NCI-H146 treated with DMSO at 0.1 percent for 48 hours (cell line): ENCODE measurements at regions not wholly inside any gene's neighbourhood (a gene's known extent, or its start where the extent isn't known, plus 50 kb on each side); places are given as distances from the start of the nearest gene placed in this dataset.

Source experiments
- DNase-seq: peaks from one replicate; lab custom pipeline; 2025; ENCODE audit not compliant: unreplicated experiment; lab: John Stamatoyannopoulos, UW

DNA sequence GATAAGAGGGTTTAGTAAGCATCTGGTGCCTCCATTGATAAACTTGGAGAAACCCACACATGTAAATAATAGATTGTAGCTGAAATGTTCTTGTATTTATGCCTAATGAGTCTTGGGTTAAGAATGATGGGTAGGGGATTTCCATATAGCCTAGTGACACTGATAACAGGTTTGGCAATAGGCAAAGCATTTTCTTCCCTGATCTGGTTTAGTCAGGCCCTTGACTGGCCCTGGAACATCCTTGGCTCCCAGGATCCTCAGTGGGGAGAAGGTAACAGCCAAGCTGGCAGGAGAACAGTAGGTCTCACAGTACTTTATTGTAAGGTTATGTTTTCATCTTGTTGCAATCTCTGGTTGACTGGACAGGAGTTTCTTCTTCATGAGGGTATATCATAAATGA lies 228.4 kb downstream of the DIPK2A start:
- no peak for DNase-seq

DNA sequence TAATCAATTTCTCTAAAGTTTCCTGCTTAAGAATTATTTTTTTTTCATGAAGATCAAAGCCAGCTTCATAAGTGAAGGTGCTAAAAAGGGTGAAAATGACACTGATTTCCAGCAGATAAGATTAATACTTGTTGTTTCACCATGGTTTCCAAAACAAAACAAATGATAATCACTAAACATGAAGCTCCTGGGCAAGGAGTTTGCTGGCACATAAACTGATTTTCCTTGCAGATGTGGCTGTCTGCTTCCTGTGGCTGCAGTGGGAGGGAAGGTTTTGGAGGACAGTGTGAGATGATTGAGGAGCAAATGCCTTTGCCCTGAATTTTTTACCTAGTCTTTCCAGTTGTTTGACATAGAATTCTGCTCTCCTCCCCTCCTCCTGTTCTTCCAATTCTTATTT lies 228.8 kb downstream of the DIPK2A start:
- no peak for DNase-seq

DNA sequence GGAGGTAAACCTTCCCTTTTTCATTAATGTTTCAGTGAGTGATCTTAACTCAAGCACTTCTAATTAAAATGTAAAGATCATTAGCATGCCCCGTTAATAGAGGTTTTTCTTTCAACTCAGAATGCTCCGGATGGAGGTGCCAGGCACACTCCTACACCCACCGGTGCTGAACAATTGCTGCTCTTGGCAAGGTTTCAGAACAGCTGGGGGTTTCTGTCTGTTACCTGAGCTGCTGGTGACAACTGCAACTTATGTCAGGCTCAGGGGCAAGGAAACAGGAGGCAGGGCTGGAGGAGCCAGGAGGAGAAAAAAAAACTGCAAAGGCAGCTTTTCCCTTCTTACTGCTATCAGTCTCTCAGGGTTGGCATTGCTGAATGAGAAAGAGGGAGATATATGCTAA lies 250.1 kb downstream of the DIPK2A start:
- peak; percentile 61 for DNase-seq

DNA sequence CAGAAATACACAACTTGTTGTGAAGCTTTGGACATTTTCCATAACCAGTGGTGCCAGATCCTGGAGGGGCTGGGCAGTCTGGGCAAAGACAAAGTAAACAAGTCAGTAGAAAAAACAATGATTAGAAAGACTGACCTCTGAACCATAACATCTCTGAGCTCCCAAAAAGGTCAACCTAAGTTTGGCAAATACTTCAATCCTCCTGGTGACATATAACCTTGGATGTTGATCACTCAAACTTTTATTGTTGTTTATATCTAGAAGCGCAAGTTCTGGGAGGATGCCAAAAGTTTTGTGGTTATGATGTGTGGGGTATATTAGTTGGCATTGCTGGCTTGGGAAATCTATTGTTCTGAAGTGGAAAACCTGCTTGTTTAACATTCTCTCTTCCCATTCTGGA lies 257.7 kb downstream of the DIPK2A start:
- DNase-seq = no peak

DNA sequence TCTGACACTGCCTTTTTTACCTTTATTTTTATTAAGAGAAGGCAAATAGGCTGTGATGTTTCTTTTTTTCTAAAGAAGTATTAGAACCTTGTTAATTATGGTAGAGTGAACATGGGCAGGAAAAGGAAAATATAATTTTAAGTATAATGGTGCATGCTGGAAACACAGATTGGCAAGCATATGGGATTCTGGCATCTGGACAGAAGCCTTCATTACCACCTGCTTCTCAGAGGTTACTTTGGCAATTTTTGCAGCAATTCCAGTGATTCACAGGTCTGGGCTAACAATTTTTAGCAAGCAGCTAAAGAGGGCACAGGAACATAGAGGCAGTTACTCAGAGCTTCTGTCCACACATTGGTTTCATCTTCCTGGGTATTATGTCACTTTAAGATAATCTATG lies 258.3 kb downstream of the DIPK2A start:
- no peak for DNase-seq

DNA sequence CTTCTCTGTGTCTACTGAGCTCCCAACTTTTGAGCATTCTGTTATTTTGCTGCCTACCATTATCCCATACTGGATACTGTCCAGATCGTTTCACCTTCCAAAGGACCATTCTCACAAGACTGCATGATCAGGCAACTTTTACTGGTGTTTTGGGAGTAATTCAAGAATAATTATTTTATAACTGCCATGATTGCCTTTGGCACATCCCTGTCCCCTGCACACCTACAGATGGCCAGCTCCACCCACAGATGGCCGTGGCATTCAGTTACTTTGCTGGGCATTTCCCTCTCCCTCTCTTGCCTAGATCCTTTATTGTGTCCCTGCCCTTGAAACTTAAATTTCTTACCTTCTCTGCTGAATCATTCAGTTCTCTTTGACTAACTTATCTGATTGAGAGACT lies 263.9 kb downstream of the DIPK2A start:
- DNase-seq = no peak

DNA sequence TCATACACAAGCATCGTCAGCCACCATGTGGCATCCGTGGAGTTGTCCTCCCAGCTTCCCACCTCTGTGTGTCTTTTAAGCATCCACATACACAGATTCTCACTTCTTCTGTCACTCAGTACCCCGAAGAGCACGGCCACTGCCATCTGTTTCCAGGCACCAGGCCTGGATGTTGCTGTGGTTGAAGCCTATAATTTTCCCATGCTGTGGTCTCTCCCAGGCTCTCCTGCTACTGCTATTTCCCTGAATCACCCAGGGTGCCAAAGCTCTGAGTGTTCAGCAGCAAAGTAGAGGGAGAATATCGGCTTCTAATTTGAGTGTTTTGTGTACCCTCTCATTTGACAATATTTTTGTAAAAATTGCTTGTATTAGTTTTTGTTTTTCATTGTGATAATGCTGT lies 265.7 kb downstream of the DIPK2A start:
- no peak for DNase-seq

DNA sequence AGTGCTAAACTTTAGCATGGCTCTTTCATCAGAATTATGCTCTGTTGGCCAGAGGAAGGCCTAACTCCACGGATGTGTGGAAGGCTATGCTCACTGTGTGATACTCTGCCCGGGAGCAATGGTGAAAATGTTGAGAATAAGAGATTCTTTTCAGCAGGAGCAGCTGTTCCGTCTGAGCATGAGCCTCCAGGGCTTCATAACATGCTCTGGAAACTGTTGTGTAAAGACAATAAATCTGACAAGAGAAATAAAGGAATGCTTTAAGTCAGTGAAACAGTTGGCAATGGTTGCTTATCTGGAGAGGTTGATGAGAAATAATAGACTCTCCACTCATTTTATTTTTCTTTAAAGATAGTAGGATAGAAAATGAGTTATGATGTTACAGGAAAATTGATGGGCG lies 269.8 kb downstream of the DIPK2A start:
- no peak for DNase-seq

DNA sequence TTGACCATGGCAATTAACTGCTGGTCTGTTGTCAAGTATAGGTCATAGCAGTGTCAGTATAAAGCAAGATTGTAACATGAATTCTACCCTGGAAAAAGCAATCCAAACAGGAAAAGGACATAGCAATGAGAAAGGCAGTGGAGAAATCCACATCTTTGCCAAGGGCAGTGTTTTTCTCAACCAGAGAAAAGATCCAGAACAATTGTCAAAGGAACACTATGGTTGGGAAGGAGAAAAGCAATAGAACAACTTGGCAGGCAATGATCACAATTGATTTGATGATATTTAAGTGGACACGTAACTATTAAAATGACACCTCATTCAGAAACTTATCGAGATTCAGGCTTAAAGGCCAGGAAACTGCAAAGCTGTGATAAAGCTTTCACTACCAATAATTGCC lies 271.1 kb downstream of the DIPK2A start:
- DNase-seq = no peak

DNA sequence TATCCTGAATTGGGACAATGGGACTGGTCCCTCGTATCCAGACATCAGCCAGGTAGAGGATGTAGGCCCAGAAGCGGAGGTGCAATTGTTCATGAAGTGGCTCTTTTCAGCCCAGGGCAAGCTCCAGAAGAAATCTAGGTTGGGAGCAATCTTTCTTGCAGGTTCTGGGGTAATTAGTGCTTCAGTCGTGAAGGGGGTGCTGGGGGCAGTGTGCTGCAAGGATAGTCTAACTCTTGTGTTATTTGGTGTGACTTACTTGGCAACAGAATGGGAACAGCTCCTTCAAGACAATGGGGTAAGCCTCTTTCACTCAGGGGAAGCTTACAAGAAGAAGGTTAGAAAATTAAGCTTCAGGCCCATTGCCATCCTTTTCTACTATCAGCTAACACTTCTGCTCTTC lies 273.0 kb downstream of the DIPK2A start:
- no peak for DNase-seq

DNA sequence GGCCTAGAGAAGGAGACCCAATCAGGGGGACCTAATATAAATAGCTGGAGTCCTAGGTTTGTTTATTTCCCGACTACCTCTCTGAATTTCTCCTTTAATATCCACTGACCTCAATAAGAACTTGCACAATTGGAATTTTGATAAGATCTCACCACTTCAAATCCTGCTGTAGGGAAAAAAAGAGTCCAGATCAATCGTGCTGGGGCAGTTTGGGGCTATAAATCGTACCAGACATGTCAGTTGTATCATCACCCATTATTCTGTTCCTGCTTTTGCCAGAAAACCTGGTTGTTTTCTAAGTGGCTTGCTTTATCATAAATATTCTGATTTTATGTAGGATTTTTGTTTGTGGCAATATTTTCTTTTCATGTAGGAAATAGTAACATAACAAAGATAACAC lies 281.3 kb downstream of the DIPK2A start:
- DNase-seq = no peak

DNA sequence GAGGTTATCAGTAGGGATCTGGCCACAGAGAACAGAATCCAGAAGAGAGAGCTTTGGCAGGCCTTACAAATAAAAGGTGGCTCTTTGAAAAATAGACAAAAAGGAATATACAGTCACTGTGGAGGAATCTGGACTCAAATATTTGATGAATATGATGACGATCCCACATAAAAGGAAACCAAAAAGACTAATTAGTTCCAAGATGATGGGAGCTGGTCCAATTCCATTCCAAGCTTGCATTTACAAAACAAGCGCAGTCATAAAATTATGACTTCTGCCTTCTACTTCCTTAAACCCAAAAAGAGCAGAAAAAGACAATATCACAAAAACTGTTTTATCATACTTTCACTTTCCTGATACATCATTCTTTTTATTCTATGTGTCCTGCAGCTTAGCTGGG lies 285.8 kb downstream of the DIPK2A start:
- no peak for DNase-seq

DNA sequence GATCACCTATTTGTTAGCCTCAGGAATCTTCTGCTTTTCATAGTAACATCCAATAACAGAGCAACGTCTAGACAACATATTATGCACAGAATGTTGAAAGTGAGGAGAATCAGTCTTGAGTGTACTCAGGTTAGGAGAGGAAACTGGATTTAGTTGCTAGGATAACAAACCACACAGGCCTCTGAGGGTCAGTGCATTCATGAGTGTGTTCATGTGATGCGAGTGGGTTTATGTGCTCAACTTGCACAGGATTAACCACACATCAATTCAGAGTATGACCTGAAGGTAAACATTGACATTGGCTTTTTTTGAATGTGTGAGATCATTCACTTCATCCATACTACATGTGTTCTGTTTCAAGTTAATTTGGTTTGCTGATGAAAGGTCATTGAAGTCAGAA lies 287.6 kb downstream of the DIPK2A start:
- DNase-seq = no peak

DNA sequence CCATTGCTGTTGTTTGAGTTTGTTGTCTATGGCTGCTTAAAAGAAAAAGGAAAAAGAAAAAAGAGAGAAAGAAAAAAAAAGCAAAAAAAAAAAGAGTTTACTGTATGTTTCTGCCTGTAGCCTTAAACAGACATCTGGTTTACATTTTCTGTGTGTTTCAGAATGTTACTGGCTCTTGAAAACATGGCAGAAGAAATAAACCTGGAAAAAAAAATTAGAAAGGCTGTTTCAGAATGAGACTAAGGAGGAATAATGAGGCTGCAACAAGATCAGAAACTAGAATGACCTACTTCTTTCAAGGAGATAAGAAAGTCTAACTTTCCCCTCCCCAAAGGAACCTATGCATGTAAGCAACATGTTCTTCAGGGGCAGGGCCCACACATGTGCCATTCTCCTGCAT lies 292.1 kb downstream of the DIPK2A start:
- no peak for DNase-seq

DNA sequence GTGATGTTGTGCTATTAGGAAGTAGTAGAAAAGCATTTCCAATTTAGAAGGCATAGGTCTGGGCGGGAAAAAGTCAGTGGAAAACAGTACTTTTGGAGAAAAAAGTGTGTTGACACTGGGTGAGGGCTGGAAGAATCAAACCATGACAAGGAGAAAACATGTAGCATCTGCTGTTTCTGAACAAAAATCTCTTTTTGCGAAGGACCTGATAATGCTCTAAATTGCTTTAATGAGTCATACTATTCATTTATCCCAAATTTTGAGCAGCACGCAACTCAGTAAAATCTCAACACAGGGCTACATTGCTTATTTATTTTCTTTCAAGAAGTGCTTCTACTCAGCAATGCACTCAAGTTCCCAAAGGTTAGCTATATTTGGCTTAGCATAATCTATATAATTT lies 292.7 kb downstream of the DIPK2A start:
- DNase-seq = no peak

DNA sequence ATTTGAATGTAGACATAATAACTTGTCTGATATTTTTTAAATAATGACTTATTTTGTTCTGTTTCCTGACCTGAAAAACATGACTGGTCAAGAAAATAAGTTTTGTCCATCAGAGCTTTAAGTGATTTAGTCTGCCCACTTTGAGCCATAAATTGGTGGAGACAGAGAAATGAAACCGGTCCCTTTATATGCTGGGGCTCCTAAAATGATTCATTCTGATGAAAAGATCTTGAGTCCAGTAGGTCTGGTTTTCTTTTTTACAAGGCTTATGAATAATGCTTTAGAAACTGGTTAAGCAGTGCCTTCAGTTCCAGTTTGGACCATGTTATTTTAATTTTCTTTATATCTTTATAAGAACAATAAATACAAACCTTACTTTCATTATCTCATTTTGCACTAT lies 293.2 kb downstream of the DIPK2A start:
- no peak for DNase-seq

DNA sequence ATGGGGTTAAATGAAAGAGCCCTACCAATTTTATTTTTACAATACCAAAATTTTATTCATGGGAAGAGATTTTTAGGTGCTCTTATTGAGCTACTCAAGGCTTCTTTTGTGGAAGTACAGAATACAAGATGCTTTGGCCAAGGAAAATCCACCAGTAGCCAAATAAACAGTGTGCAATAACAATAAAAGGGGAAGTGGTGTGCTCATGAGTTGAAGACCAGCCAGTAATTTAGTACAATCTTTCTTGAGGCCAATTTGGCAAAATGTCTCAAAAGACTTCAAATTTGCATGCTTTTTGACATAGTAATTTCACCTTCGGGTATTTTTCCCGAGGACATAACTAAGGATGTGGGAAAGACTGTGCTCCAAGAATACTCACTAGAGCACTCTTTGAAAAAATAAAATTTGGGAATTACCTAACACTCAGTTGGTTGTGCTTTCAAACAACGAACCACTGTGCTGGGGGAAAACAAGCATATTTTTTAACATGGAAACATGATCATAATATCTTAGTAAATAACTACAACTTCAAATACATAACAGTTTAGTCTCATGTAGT lies 294.0 kb downstream of the DIPK2A start:
- no peak for DNase-seq

DNA sequence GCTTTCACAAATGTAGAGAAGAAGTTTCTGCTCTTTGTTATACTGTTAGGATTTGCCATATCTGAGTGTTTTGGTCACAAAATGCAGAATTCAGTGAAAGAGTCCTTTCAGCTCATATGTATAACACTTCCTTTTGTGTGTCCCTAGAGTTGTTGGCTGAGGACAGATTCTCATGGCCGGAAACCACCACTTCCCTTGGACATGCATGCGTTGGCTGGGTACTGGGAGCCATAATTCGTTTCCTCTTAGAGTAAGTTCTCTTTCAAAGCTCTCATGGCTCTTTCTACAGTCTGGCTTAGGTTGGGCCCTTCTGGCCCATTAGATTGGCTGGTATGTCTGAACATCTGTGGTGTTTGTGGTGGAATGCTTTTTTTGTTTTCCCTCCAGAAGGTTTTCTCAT lies 298.5 kb downstream of the DIPK2A start:
- no peak for DNase-seq

DNA sequence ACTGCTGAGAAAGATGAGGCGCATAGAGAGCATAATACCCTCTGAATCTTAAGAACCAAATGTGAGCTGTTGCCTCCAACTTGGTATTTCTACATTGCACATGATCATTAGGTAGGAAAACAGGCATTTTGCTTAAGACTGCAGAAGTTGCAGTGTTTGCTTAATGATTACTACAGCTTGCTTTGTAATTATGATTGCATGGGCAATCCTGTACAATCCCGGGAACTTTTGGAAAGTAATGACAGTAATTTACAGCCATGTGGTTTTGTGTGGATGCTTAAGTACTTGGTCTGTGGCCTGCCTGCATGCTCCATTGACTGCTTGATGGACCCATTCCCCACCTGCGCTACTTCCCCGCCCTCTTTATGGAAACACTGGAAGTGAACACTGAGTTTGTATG lies 301.1 kb downstream of the DIPK2A start:
- peak; percentile 92 for DNase-seq

DNA sequence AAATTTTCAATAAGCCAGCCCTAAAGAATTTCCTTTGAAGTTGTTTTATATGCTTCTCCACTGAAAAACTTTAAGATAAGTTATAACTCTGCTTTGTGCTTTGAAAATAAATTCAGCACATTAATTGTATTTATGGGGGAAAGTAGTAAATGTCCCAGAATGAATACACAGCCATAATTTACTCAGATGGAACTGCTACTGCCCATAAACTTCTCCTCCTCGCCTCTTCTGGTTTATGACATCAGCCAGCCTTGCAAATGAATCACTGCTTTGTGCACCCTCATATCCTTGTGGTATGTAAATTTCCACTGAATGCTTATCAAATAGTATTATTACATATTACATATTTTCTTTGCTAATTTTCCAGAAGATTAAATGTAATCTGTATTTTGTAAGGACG lies 302.0 kb downstream of the DIPK2A start:
- DNase-seq = no peak

DNA sequence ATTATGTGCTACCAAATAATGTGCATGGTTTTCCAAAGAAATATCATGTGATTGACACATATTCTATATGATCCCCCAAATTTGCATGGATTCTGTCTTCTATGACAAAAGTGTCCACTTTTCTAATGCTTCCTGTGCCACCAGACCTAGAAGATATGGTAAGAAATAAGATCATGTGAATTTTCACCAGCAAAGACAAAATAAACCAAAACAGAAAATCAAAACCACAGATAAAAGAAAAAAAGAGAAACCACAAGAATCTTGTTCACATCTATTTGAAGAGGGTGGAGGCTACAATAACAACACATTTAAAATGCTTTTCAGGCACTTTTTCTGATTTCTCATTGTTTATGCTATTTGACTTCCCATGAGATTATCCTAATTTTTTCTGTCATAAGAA lies 303.4 kb downstream of the DIPK2A start:
- DNase-seq = no peak

DNA sequence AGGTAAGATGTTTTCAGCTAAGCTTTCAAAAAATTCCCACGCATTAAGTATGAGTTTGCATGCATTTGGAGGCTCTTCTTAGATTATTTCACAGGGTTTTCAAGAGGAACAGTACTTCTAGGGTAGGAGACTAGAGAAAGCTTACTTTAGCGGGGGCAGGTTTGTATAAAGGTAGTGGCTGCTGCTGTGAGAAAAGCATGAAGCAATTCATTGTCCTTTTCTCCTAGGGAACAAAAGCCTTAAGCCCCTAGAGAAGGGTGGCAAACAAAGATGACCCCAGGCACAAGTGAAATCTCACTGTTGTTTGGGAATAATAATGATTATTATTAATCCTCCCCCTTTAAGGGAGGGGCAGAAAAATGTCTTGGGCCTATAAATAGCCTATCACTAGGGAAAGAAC lies 310.7 kb downstream of the DIPK2A start:
- DNase-seq = peak; percentile 35

DNA sequence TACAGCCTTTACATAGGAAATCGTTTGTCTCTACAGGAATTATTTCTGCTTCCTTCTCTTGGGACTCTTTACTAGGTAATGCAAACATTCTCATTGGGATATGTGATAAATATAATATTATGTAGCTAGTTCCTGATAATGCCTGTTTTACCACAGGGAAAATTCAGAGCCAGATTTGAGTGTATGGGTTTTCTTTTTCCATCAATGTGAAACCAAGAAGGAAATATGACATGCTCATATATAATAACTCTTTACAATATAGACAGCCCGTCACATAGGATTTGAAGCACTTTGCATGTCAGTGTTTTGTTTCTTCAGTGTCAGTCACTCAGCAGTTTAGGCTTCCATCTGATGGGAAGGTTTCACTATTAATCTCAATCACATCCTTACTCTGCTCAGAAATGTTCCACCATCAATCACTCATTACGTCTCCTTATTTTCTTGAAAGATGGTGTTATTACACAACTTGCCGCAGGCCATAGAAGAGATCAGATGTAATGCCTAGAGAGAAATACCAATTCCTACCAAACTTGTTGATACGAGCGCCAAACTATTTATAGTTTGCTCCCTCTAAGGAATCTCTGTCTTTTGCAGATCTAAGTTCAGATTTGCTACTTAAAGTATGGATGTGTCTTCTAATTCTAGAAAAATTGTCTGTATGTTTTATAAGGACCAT lies 314.8 kb downstream of the DIPK2A start:
- DNase-seq = no peak
